Activated T-cell treated with anti-CD3 and anti-CD28 coated beads, Interleukin-2, amount 50 U/mL, for 4 hours (primary cell): ENCODE measurements at regions not wholly inside any gene's neighbourhood (a gene's known extent, or its start where the extent isn't known, plus 50 kb on each side); places are given as distances from the start of the nearest gene placed in this dataset.
A peak's percentile ranks its signal among the peaks of the same experiment; 100 is the strongest.
"Not testable (repeated sequence)": the region's sequence is repeated elsewhere in the genome, so short reads cannot be mapped to it uniquely, and the experiment has no call there.

Experiments
- ATAC-seq, 2 donors: fragments of 200-7000 bp; cut with Tn5 transposase; one replicate each; pipeline ENCODE4 v1.10.0; 2021
- DNase-seq: peaks from one replicate; pipeline ENCODE4 v3.0.0-alpha.2; 2020
- H3K27me3 Mint-ChIP-seq: one replicate; pipeline ENCODE4 v1.8.0; 2021; ENCODE audit warnings: low read depth, mixed read lengths
- H3K36me3 Mint-ChIP-seq: one replicate; pipeline ENCODE4 v1.8.0; 2022; ENCODE audit warnings: mixed read lengths; ENCODE audit not compliant: insufficient read depth
- H3K4me1 Mint-ChIP-seq: one replicate; pipeline ENCODE4 v1.8.0; 2021; ENCODE audit warnings: low read depth, mixed read lengths
- H3K4me3 Mint-ChIP-seq: one replicate; pipeline ENCODE4 v1.8.0; 2021; ENCODE audit warnings: mild to moderate bottlenecking, moderate library complexity, mixed read lengths
- H3K9me3 Mint-ChIP-seq: one replicate; pipeline ENCODE4 v1.8.0; 2021; ENCODE audit warnings: mixed read lengths

DNA sequence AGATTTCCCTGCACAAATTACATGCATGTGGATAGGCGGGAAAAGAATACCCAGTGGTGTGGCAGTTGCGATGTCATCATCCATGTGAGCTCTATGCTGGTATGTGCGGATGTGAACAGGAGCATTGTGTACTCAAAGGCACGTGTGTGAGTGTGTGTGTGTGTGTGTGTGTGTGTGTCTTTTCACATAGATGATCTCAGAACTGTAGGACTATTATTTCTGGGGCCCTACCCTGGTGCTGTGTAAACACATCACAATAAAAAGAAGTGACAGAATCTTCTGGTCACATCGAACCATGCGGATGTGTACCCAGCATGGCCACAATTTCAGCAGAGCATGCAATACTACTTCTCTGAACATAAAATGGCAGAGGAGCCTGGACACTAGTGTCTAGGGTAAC is 624.8 kb downstream of the MID1IP1 start:
- Mint-ChIP-seq H3K36me3 (no peaks in the 10 kb centered on the region), H3K27me3 (no peaks in the 10 kb centered on the region), H3K4me1 (peaks cover 42% of the 10 kb centered on the region), H3K9me3 (no peaks in the 10 kb centered on the region), H3K4me3 (no peak overlapping the region)
- DNase-seq (no peak), ATAC-seq (no peak)

DNA sequence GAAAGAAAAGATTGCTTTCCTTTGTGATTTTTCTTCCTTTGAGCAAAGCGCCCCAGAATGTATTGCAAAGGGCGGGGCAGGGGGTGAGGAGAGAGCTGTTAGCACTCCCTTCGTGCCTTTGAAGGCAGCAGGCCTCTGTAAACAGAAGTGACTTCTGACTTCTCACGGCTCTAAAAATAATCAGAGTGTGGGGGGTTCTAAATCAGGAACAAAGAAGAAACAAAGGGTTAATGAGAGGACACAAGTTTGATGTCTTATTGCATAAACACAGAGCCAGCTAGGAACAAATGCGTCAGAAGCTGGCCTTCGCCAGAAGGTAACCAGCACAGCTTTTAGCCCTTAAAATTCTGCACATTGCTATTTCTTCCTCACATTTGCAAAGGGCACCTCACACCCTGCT is 626.2 kb downstream of the MID1IP1 start:
- peak; percentile 12 to 20 for ATAC-seq
- Mint-ChIP-seq H3K4me3 (no peak overlapping the region), H3K9me3 (no peaks in the 10 kb centered on the region), H3K4me1 (peaks cover 48% of the 10 kb centered on the region), H3K27me3 (no peaks in the 10 kb centered on the region), H3K36me3 (no peaks in the 10 kb centered on the region)
- DNase-seq = no peak

DNA sequence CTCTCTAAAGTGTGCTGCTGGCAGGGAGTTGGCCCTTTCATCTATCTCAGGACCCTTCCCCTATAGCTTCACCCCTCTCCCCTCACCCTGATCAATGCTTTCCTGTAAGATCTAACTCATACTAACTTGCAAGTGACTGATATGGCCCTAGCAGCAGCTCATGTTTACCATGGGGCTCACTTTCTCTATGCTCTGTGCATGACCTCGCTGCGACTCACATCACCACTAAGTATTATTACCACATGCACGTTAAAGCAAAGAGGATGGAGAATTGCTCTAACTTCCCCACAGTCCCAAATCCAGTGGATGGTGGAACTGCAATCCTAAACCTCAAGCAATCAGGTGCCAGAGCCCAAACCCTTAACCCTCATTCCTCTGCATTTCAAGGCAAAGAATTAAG is 626.6 kb downstream of the MID1IP1 start:
- no peak overlapping the region for H3K4me3 Mint-ChIP-seq
- H3K36me3 Mint-ChIP-seq = no peaks in the 10 kb centered on the region
- peaks cover 48% of the 10 kb centered on the region for H3K4me1 Mint-ChIP-seq
- ATAC-seq (peak; percentile 68 to 82), DNase-seq (no peak)
- H3K27me3 Mint-ChIP-seq = no peaks in the 10 kb centered on the region
- no peaks in the 10 kb centered on the region for H3K9me3 Mint-ChIP-seq

DNA sequence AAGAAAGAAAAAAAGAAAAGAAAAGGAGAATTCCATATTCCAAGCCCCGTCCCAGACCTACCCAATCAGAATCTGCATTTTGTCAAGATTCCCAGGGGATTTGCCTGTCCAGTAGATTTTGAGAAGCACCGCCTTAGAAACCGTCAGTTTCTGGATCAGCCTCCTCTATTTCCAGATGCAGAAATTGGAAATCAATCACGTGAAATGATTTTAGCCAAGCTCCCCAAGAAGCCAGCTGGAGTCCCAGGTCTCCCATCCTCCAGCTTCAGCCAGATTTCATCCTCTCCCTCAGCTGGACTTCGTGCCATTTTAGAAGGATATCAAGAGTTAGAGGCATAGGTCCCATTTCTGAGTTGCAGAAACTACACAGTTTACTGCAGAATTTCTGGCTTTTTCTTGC is 629.3 kb downstream of the MID1IP1 start:
- Mint-ChIP-seq H3K4me3 (no peak overlapping the region), H3K27me3 (no peaks in the 10 kb centered on the region), H3K4me1 (peaks cover 34% of the 10 kb centered on the region), H3K9me3 (peaks cover 6% of the 10 kb centered on the region), H3K36me3 (no peaks in the 10 kb centered on the region)
- ATAC-seq (no peak), DNase-seq (no peak)

DNA sequence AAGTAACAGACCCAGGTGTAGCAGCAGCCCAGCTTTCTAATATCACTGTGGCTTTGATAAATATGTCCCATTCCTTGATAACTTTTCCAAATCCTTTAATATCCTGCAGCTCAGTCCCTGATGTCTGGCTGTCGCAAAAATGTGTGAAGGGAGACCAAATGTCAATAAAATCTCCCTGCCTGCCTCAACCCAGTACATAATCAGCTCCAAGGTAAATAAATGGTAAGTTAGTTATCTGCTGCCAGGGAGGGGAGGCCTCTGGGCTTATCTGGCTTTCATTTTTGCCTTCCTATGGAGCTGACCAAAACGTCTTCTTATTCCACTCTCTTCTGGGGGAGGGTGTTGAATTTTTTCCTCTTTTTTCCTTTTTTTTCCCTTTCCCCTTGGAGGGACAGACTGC is 630.6 kb downstream of the MID1IP1 start:
- DNase-seq = no peak
- Mint-ChIP-seq H3K4me3 (no peak overlapping the region), H3K9me3 (peaks cover 6% of the 10 kb centered on the region), H3K36me3 (no peaks in the 10 kb centered on the region), H3K27me3 (no peaks in the 10 kb centered on the region), H3K4me1 (peaks cover 33% of the 10 kb centered on the region)
- ATAC-seq = no peak

DNA sequence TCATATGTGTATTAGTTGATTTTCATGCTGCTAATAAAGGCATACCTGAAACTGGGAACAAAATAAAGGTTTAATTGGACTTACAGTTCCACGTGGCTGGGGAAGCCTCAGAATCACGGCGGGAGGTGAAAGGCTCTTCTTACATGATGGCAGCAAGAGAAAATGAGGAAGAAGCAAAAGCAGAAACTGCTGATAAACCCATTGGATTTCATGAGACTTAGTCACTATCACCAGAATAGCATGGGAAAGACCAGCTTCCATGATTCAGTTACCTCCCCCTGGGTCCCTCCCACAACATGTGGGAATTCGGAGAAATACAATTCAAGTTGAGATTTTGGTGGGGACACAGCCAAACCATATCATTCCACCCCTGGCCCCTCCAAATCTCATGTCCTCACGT is 633.4 kb downstream of the MID1IP1 start:
- H3K4me1 Mint-ChIP-seq = peaks cover 17% of the 10 kb centered on the region
- not testable (repeated sequence) for H3K36me3 Mint-ChIP-seq, H3K27me3 Mint-ChIP-seq, ATAC-seq, H3K4me3 Mint-ChIP-seq, DNase-seq, H3K9me3 Mint-ChIP-seq

DNA sequence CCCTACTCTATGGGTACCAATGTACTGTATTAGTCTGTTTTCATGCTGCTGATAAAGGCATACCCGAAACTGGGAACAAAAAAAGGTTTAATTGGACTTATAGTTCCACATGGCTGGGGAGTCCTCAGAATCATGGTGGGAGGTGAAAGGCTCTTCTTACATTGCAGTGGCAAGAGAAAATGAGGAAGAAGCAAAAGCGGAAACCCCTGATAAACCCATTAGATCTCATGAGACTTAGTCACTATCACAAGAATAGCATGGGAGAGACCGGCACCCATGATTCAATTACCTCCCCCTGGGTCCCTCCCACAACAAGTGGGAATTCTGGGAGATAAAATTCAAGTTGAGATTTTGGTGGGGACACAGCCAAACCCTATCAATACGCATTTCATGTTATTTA is 635.3 kb downstream of the MID1IP1 start:
- peaks cover 31% of the 10 kb centered on the region for H3K4me1 Mint-ChIP-seq
- not testable (repeated sequence) for H3K36me3 Mint-ChIP-seq, H3K9me3 Mint-ChIP-seq, H3K27me3 Mint-ChIP-seq, DNase-seq, H3K4me3 Mint-ChIP-seq, ATAC-seq

DNA sequence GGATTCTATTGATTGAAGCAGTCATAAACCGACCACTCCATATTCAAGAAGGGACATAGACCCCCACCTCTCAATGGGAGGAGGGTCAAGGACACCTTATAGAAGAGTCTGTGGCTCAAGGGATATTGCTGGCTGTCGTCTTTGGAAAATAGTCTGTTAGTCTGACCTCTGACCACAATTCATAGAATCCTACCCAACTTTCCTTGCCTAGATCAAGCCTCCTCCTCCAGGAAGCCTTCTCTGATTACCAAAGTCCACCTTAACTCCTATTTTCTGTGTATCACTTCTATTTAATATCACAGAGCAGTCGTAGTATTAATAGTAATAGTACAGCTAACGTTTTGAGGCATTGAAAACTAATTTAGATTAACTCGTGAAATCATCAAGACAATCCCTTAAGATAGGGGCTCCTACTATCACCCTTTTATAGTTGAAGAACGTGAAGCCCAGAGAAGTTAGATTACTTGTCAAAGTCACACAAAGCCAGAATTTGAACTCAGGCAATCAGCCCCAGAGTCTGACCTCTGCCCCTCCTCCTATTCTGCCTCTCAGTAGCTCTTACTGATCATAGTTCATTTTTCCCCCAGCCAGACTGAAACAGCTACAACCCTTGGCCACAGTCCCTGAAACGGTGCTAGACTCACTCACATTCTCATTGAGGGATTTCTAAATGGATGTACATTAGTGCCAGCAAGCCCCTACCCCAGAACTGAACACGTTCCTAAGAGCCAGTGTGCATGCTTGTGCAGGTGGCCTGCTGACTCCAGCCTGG is 636.6 kb downstream of the MID1IP1 start:
- no peak overlapping the region for H3K4me3 Mint-ChIP-seq
- no peaks in the 10 kb centered on the region for H3K27me3 Mint-ChIP-seq
- H3K4me1 Mint-ChIP-seq = peaks cover 35% of the 10 kb centered on the region
- H3K9me3 Mint-ChIP-seq = peaks cover 6% of the 10 kb centered on the region
- DNase-seq (no peak), ATAC-seq (no peak)
- H3K36me3 Mint-ChIP-seq = no peaks in the 10 kb centered on the region

DNA sequence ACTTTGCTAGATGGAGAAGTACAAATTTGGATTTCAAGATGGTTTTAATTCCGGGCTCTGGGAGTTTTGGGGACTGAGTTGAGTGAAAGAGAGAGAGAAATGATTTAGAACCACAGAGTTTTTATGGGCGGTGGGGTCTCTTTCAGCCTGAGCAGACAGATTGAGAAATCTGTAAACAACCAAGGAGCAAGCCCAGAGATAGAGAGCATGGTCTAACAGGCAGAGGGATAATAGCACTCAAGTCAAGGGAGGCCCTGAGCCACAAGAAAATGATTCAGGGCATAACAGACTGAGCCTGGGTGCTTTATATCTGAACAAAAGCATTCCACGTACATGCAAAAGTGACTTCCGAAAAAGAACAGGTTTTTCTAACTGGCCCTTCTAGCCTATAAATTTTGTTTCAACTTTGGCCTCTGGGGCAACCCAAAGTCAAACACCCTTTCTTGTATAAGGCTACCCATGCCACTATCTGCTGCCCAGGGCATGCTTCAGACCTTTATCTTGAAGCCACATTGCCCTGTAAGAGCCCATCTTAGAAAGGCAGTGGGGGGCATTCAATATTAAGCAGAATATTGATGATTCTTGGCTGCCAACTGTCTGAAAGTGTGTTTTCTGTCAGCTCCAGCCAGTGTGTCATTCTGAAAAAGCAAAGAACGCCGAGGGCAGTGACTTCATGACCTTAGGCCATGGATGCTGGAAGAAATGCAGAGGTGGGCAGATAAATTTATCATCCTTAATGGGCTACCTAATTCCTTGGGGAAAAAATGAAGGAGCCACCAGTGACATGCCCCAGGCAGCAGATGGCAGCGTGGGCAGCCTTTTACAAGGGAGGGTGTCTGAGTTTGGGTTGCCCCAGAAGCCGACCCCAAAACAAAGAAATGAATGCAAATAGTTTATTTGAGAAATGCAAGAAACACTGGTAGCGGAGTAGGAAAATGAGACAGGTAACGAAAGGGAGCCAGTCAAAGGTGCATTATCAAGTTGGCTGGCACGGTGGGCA is 637.6 kb downstream of the MID1IP1 start:
- ATAC-seq (no peak), DNase-seq (no peak)
- Mint-ChIP-seq H3K9me3 (peaks cover 1% of the 10 kb centered on the region), H3K4me3 (no peak overlapping the region), H3K27me3 (no peaks in the 10 kb centered on the region), H3K4me1 (peaks cover 34% of the 10 kb centered on the region), H3K36me3 (no peaks in the 10 kb centered on the region)

DNA sequence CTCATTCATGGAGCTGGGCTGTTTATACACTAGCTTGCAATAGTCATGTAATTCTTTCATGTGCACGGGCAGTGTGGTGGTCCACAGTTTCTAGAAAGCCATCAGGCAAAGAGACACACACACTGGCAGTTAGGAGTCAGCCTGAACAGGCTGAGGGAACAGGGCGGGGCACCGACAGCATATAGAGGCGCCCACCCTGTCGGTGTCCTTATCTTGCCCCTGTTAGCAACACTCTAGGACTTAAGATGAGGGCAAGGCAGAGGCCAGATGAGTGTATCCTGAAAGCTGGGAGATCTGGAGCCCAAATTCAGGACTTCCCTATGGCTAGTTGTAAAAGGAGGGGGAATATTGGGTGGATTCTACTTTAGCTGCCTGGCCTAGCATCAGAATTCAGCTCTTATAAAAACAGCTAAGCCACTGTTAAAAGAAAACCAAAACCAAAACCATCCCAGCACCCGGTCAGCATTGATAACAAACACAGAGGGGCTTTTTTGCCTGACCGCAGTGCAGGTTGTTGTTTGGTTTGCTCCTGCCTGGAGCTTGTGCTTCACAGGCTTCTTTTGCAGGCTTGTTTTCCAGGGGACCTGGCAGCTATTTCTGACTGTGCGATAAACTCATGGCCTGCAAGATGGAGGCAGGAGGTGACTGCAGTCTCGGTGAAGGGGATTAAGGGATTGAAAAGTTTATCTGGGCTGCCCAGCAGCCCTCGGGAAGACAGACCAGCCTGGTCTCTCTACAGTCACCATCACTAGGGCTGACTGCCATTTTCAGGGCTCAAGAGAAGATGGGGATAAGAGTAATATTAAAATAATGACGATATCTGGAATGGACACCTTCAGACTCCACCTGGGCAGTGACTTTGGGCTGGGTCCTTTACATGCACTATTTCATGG is 638.9 kb downstream of the MID1IP1 start:
- peak overlapping the region; percentile 35 for H3K4me3 Mint-ChIP-seq
- H3K9me3 Mint-ChIP-seq = no peaks in the 10 kb centered on the region
- H3K36me3 Mint-ChIP-seq = no peaks in the 10 kb centered on the region
- H3K27me3 Mint-ChIP-seq = no peaks in the 10 kb centered on the region
- ATAC-seq (peak; percentile 53 to 63), DNase-seq (no peak)
- H3K4me1 Mint-ChIP-seq = peaks cover 35% of the 10 kb centered on the region

DNA sequence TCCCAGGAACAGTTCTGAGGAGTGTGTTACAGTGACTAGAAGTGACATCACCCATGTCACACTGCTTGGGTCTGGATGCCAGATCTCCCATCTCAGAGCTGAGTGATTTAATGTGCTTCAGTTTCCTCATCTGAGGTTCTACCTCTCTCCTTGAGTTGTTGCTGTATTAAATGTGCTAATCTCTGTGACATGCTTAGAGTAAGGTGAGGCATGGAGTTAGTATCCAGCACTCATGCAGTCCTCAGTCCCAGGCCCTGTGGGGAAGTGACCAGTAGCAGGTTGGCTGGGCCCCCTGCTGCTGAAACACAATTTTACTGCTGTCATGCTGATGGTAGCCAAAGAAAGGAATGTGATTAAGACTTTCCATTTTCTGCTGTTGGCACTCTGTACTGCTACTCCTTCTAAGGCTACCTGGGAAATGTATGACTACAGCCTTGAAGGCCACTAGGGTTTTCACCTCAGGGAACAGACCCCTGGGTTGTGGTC is 639.6 kb downstream of the MID1IP1 start:
- H3K9me3 Mint-ChIP-seq = no peaks in the 10 kb centered on the region
- DNase-seq (no peak), ATAC-seq (peak; percentile 46 to 56)
- no peaks in the 10 kb centered on the region for H3K36me3 Mint-ChIP-seq
- peaks cover 38% of the 10 kb centered on the region for H3K4me1 Mint-ChIP-seq
- no peak overlapping the region for H3K4me3 Mint-ChIP-seq
- no peaks in the 10 kb centered on the region for H3K27me3 Mint-ChIP-seq

DNA sequence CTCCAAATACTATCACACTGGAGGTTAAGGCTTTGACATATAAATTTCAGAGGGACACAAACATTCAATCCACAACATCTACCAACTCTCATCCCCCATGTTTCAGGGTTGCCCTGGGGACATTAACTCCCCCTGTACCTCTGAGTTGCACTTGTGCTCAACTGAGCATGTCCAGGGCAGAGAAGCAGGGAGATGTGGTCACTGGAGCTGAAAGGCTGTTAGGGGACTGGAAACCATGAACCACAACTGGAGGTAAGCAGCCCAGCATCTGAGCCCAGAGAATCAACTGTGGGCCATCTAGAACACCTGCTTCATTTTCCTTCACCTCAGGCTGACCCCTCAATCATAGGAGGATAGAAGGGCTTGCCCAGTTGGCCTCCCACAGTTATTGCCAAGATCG is 641.1 kb downstream of the MID1IP1 start:
- H3K9me3 Mint-ChIP-seq = no peaks in the 10 kb centered on the region
- no peak overlapping the region for H3K4me3 Mint-ChIP-seq
- H3K4me1 Mint-ChIP-seq = peaks cover 34% of the 10 kb centered on the region
- no peaks in the 10 kb centered on the region for H3K27me3 Mint-ChIP-seq
- no peaks in the 10 kb centered on the region for H3K36me3 Mint-ChIP-seq
- no peak for ATAC-seq
- no peak for DNase-seq

DNA sequence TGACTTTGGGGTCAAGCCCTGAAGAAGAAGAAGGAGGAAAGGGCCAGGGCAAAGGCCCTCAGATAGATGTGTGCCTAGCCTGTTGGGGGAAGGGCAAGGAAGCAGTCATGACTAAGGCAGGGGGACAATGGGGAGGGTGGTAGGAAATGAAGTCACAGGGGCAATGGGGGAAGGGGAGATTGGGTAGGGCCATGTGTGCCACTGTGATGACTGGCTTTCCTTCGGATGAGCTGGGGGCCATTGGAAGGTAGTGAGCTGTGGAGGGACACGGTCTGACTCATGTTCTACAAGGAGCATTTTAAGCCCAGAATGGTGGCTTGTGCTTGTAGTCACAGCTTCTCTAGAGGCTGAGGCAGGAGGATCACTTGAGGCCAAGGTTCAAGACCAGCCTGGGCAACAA is 642.0 kb downstream of the MID1IP1 start:
- DNase-seq (no peak), ATAC-seq (no peak)
- no peaks in the 10 kb centered on the region for H3K9me3 Mint-ChIP-seq
- H3K27me3 Mint-ChIP-seq = no peaks in the 10 kb centered on the region
- no peak overlapping the region for H3K4me3 Mint-ChIP-seq
- H3K4me1 Mint-ChIP-seq = peaks cover 37% of the 10 kb centered on the region
- no peaks in the 10 kb centered on the region for H3K36me3 Mint-ChIP-seq

DNA sequence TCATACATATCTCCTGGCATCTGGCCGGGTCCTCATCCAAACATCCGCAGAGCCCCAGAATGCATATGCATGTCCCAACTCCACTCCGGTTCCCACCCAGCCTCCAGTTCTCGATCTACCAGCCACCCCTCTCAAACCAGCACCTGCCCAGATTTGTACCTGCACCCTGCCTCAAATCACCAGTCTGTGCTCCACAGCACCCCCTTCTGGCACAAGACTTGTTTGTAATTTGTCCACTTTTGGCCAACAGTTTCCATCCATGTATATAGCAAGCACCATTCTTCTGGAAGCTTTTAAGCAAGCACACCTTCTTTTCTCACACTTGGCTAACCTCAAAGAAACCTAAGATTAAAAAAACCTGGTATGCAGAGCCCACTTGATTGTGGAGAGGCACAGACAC is 644.1 kb downstream of the MID1IP1 start:
- Mint-ChIP-seq H3K27me3 (no peaks in the 10 kb centered on the region), H3K9me3 (no peaks in the 10 kb centered on the region), H3K36me3 (no peaks in the 10 kb centered on the region), H3K4me3 (no peak overlapping the region), H3K4me1 (peaks cover 42% of the 10 kb centered on the region)
- no peak for ATAC-seq
- DNase-seq = peak; percentile 50
